Thyroid gland (tissue), 4 donors: ENCODE measurements at regions not wholly inside any gene's neighbourhood (a gene's known extent, or its start where the extent isn't known, plus 50 kb on each side); places are given as distances from the start of the nearest gene placed in this dataset.

ENCODE experiments used
- DNase-seq, 2 donors: peaks; one replicate each; pipeline ENCODE4 v3.0.0-alpha.2; 2019
- H3K27ac ChIP-seq, 3 donors: fragments of 200-600 bp; sonication (generic); 1 replicate in 2 of 3; 2 replicates in 1 of 3; pipeline ENCODE4 v1.5.1; 2016 to 2019; ENCODE audit warnings: mild to moderate bottlenecking in 1 of 3, moderate library complexity in 1 of 3
- H3K27me3 ChIP-seq: fragments of 200-600 bp; sonication (generic); one replicate; pipeline ENCODE4 v1.5.1; 2019
- H3K36me3 ChIP-seq, 2 donors: fragments of 200-600 bp; sonication (generic); one replicate each; pipeline ENCODE4 v1.5.1; 2016 to 2019
- H3K4me1 ChIP-seq, 2 donors: fragments of 200-600 bp; sonication (generic); one replicate each; pipeline ENCODE4 v1.5.1; 2017 to 2019
- H3K4me3 ChIP-seq, 3 donors: fragments of 200-600 bp; sonication (generic); replicated peaks in 1 of 3; 1 replicate in 2 of 3; 2 replicates in 1 of 3; pipeline ENCODE4 v1.5.1; 2016; ENCODE audit warnings: mild to moderate bottlenecking in 1 of 3
- H3K9me3 ChIP-seq: fragments of 200-600 bp; sonication (generic); one replicate; pipeline ENCODE4 v1.5.1; 2017
- POLR2A ChIP-seq, 2 donors: fragments of 450-650 bp; IDR thresholded peaks; one replicate each; pipeline ENCODE4 v1.6.1; 2017; ENCODE audit warnings: antibody characterized with exemption in 2 of 2, mild to moderate bottlenecking in 2 of 2, moderate library complexity in 1 of 2
- WGBS, 2 donors: methylation state at CpG; one replicate each; pipeline ENCODE4 v1.1.5; 2017; 5-methylcytosine and 5-hydroxymethylcytosine counted together
- intact Hi-C: fragments of 100-400 bp; cut with DNase I; formaldehyde crosslinking; loops from one replicate; pipeline ENCODE4 v1.15.1; 2023
- TF ChIP-seq, protein P1 (sequence below), 6 experiments: fragments of 200-600 bp in 3 of 6; fragments of 450-650 bp in 3 of 6; sonication (generic) in 3 of 6; IDR thresholded peaks; one replicate each; pipeline ENCODE4 v1.5.1; 2016 to 2019; ENCODE audit warnings: antibody characterized with exemption in 6 of 6, mild to moderate bottlenecking in 2 of 6, inconsistent platforms in 1 of 6, moderate library complexity in 1 of 6

DNA sequence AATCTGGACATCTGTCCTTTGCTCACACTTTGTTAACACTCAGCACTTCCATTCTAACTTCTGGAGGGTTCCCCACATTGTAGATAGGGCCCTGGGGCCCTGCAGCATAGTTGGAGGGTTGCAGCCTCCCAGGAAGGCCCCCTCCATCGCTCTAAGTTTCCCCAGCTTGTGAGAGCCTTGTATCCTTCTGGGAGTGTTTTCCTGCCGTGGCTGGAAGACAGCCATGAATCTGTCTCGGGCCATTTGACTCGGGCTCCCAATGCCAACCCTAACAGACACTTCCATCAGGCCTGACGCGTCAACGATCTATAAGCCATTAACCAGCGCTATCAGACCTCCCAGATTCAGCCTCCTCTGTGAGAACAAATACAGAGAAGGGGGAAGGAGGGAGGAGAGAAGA, 263.7 kb upstream of the RPL38 start:
- intact Hi-C loops: no loop called here
- TF ChIP-seq POLR2A (IDR thresholded peaks at IDR 0.05): no peak
- TF ChIP-seq, protein P1, sequence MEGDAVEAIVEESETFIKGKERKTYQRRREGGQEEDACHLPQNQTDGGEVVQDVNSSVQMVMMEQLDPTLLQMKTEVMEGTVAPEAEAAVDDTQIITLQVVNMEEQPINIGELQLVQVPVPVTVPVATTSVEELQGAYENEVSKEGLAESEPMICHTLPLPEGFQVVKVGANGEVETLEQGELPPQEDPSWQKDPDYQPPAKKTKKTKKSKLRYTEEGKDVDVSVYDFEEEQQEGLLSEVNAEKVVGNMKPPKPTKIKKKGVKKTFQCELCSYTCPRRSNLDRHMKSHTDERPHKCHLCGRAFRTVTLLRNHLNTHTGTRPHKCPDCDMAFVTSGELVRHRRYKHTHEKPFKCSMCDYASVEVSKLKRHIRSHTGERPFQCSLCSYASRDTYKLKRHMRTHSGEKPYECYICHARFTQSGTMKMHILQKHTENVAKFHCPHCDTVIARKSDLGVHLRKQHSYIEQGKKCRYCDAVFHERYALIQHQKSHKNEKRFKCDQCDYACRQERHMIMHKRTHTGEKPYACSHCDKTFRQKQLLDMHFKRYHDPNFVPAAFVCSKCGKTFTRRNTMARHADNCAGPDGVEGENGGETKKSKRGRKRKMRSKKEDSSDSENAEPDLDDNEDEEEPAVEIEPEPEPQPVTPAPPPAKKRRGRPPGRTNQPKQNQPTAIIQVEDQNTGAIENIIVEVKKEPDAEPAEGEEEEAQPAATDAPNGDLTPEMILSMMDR (IDR thresholded peaks at IDR 0.05): no peak
- H3K4me1 ChIP-seq: no peaks in the 10 kb centered on the region

DNA sequence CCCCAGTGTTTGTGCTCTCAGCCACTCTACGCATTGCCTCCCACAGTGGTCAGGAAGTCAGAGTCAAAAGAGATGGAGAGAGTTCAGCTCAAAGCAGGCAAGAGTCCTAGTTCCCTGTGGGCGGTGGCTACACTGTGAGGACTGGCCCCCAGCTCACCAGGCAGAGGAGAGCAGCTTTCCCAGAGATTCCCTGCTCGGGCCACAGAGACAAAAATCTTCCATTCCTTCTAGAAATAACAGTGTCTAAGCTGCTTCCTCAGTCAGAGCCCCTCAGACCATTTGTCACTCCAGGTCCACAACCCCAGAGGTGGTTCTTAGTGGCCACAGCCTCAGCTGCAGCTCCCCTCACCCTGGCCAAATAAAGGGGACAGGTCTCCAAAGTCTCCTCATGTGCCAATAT, 263.0 kb upstream of the RPL38 start:
- intact Hi-C loops: no loop called here
- Histone ChIP-seq H3K9me3 (no peaks in the 10 kb centered on the region), H3K27me3 (no peaks in the 10 kb centered on the region), H3K27ac (no peak overlapping the region), H3K36me3 (no peaks in the 10 kb centered on the region), H3K4me1 (no peaks in the 10 kb centered on the region), H3K4me3 (no peak overlapping the region)
- TF ChIP-seq, protein P1 (IDR thresholded peaks at IDR 0.05): no peak
- no peak for TF ChIP-seq POLR2A (IDR thresholded peaks at IDR 0.05)
- no peak for DNase-seq
- WGBS, 2 donors: 68 to 80% methylated on average over 3 of the region's 3 CpGs

More for the DNA sequence above, 263.7 kb upstream of the RPL38 start:
- Histone ChIP-seq H3K4me3 (no peak overlapping the region), H3K36me3 (no peaks in the 10 kb centered on the region), H3K27ac (no peak overlapping the region), H3K9me3 (no peaks in the 10 kb centered on the region), H3K27me3 (no peaks in the 10 kb centered on the region)
- DNase-seq: no peak
- WGBS, 2 donors: 46 to 62% methylated on average over 8 of the region's 8 CpGs

DNA sequence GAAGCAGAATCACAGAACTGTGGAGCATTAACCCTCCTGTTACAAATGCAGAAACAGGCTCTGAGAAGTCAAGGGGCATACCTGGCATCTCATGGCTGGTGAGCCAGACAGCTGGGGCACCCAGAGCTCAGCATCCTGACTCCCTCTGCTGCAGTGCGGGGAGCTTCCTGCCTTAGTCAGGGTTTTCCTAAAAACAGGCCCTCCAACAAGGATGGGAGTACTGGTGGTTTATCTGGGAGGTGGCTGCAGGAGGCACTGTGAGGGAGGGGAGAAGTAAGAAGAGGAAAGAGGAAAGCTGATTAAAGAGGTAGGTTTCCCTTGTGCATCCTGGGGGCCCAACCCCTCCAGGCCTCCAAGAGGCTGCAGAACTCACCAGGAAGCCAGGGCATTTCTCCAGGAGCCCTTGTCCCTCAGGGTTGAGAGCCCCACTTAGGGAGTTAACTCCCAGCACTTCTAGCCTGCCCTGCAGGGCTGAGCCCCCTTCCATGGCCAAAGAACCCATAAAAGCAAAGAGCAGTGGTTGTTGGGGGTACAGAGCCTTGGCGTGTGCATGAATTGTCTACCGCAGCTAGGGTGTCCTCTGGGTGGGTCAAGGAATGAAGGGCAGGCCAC, 261.5 kb upstream of the RPL38 start:
- no peak for DNase-seq
- WGBS, 2 donors: 87 to 92% methylated on average over 3 of the region's 3 CpGs
- no peak overlapping the region for H3K27ac ChIP-seq
- intact Hi-C loops: no loop called here
- no peaks in the 10 kb centered on the region for H3K4me1 ChIP-seq
- H3K36me3 ChIP-seq: no peaks in the 10 kb centered on the region
- no peaks in the 10 kb centered on the region for H3K9me3 ChIP-seq
- H3K4me3 ChIP-seq: no peak overlapping the region
- no peaks in the 10 kb centered on the region for H3K27me3 ChIP-seq
- TF ChIP-seq POLR2A (IDR thresholded peaks at IDR 0.05): no peak
- TF ChIP-seq, protein P1 (IDR thresholded peaks at IDR 0.05): no peak

DNA sequence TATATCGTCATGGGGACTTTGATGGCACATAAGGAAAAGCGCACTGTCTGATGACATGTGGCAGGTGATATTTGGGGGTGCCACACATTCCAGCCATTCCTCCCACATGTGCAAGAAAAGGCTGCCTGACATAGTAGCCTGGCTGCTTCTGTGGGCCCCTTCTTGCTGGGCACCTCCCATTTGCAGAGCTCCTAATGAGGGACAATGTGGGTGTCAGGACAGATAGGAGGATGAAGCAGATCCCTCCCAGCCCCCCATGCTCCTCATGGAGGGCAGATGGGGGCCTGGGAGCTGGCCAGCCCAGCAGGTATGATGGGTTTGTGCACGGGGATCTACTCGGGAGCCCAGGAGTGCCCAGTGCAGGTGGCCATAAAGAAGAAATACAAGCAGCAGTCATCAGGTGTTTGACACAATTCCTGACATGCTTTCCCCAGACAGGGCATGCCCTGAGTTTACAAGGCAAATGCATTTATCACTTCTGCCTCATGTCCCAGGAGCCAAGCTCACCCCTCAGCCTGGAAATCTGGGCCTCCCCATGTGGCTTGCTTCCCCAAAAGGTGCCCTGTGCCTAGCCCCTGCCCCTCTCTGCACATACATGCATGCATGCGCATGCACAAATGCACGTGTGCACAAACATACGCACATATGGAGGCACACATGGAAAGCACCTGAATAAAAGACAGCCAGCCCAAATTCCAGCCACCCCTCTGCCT, 260.6 kb upstream of the RPL38 start:
- TF ChIP-seq, protein P1 (IDR thresholded peaks at IDR 0.05): no peak
- TF ChIP-seq POLR2A (IDR thresholded peaks at IDR 0.05): no peak
- no peaks in the 10 kb centered on the region for H3K4me1 ChIP-seq
- H3K27ac ChIP-seq: no peak overlapping the region
- no peak overlapping the region for H3K4me3 ChIP-seq
- DNase-seq: no peak
- H3K36me3 ChIP-seq: no peaks in the 10 kb centered on the region
- no peaks in the 10 kb centered on the region for H3K27me3 ChIP-seq
- 93 to 97% methylated on average over 7 of the region's 7 CpGs for WGBS, 2 donors
- no peaks in the 10 kb centered on the region for H3K9me3 ChIP-seq
- intact Hi-C loops: no loop called here

DNA sequence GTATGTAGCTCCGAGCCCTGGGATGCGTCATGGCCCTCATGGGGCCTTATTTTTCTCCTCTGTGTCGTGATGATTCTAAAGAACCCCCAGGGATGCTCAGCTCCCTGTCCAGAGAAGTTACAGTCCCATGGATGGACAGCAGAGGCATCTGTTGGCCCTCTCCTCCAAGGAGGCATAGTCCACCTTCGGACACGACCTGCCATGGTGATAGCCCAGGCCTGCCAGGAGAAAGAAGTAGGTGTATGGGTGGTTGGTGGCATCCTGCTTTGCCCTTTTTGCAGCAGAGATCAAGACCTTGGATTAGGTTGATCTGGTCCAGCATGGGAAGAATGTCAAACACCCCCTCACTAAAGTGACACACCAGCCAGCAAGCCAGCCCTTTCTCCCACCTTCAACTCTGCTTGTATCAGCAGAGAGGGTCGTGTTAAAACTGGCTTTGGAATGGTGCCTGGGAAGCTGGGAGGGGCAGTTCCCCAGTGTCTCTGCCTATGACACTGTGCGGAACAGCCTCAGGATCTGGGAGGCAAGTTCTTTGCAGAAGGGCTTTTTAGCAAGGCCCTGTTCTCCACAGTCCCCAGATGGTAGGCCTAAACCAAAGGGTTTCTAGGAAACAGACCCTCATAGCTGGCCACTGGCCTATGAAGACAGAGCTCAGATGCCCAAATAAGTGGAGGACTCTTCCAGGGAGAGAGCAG, 259.9 kb upstream of the RPL38 start:
- Histone ChIP-seq H3K27me3 (no peaks in the 10 kb centered on the region), H3K9me3 (no peaks in the 10 kb centered on the region), H3K27ac (no peak overlapping the region), H3K4me3 (no peak overlapping the region), H3K4me1 (no peaks in the 10 kb centered on the region), H3K36me3 (no peaks in the 10 kb centered on the region)
- WGBS, 2 donors: 61 to 74% methylated on average over 5 to 7 of the region's 7 CpGs
- TF ChIP-seq, protein P1 (IDR thresholded peaks at IDR 0.05): no peak
- TF ChIP-seq POLR2A (IDR thresholded peaks at IDR 0.05): no peak
- DNase-seq: no peak
- intact Hi-C loops: no loop called here
